Psoas muscle (tissue), 7 donors: ENCODE measurements at regions not wholly inside any gene's neighbourhood (a gene's known extent, or its start where the extent isn't known, plus 50 kb on each side); places are given as distances from the start of the nearest gene placed in this dataset.
"Not testable (repeated sequence)": the region's sequence is repeated elsewhere in the genome, so short reads cannot be mapped to it uniquely, and the experiment has no call there.

Experiments
- ATAC-seq, 4 donors: fragments of 200-7000 bp; cut with Tn5 transposase; one replicate each; pipeline ENCODE4 v1.9.1; 2020; ENCODE audit warnings: moderate library complexity in 3 of 4, mild to moderate bottlenecking in 2 of 4
- DNase-seq, 2 donors: peaks; one replicate each; pipeline ENCODE4 v3.0.0-alpha.2; 2020
- H3K27ac ChIP-seq: fragments of 200-600 bp; one replicate; pipeline ENCODE4 v1.8.0; 2022
- H3K27me3 ChIP-seq, 3 donors: fragments of 200-600 bp in 1 of 3; one replicate each; pipeline versions ENCODE4 v1.6.1 to v1.8.0; 2013 to 2022; ENCODE audit warnings: low read length in 2 of 3, mild to moderate bottlenecking in 2 of 3, moderate library complexity in 1 of 3; ENCODE audit not compliant: insufficient read depth in 3 of 3
- H3K36me3 ChIP-seq, 2 donors: fragments of 200-600 bp in 1 of 2; one replicate each; pipeline versions ENCODE4 v1.6.1 to v1.8.0; 2013 to 2022; ENCODE audit warnings: low read depth in 1 of 2, mild to moderate bottlenecking in 1 of 2, moderate library complexity in 1 of 2; ENCODE audit not compliant: insufficient read depth in 1 of 2
- H3K4me1 ChIP-seq: fragments of 200-600 bp; one replicate; pipeline ENCODE4 v1.8.0; 2022
- H3K4me3 ChIP-seq: fragments of 200-600 bp; one replicate; pipeline ENCODE4 v1.8.0; 2022; ENCODE audit warnings: mild to moderate bottlenecking
- H3K9me3 ChIP-seq: fragments of 200-600 bp; one replicate; pipeline ENCODE4 v1.8.0; 2022
- WGBS, 3 donors: extraction: QIAGEN DNeasy Blood & Tissue Kit; methylation state at CpG; one replicate each; pipeline versions ENCODE4 v1.1.6 to v1.1.7; 2013; 5-methylcytosine and 5-hydroxymethylcytosine counted together
- intact Hi-C, 2 donors: fragments of 100-400 bp; cut with DNase I; formaldehyde crosslinking; loops; one replicate each; pipeline versions ENCODE4 v1.11.0 to v1.14.2; 2022
- donor health status: healthy with polysubstance abuse.
- donor health status: DM: no; HTN: no; CAD: no; lungs with moderate emphysema.
- donor health status: Bipolar disorder and iron deficiency.
- donor health status: healthy.
- donor health status: DM: yes; HTN: yes; CAD: no.
- donor health status: DM: no; HTN: no; CAD: no.
- donor health status: DM: yes; HTN: yes; CAD: no.

DNA sequence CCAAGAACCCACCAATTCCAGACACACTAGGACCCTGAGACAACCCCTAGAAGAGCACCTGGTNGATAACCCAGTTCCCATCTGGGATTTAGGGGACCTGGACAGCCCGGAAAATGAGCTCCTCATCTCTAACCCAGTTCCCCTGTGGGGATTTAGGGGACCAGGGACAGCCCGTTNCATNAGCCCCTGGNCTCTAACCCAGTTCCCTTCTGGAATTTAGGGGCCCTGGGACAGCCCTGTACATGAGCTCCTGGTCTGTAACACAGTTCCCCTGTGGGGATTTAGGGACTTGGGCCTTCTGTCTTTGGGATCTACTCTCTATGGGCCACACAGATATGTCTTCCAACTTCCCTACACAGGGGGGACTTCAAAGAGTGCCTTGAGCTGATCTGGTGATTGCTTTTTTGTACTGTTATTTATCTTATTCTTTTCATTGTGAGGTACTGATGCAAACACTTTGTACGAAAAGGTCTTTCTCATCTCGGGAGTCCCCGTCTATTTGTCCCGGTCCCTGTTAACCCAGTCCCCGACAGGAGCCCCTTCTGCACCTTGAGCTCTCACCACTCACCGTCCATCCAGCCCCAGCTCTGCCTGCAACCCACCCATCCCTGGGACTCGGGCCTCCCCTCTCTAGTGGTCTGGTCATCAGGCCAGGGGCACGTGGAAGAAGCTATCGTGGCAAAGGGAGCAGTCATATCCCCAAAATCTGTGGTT, 58.2 kb upstream of the PLCXD1 start:
- DNase-seq, H3K27me3 ChIP-seq, intact Hi-C loops, H3K36me3 ChIP-seq, H3K4me1 ChIP-seq, H3K4me3 ChIP-seq, H3K9me3 ChIP-seq, H3K27ac ChIP-seq: not testable (repeated sequence)
- WGBS, 3 donors: no CpG with 5 or more reads among the region's 11 CpGs
- peak in 3 of 4 donors; percentile 8 to 63 (median 45) for ATAC-seq

DNA sequence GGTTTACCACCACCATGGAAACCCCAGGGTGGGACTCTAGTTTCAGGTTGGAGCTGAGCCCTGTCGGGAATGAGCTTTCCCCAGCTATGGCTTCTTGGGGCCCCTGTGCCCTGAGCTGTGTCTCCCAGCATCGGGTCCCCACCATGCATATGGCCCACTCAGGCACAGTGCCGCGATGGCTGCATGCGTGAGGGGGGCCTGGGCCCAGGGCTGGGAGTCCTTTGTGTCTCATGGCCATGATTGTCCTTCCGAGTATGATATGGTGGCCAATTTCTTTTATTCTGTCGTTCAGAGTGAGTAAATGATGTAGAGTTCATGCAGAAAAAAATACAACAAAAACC, 57.7 kb upstream of the PLCXD1 start:
- intact Hi-C loops, H3K9me3 ChIP-seq, H3K27ac ChIP-seq, H3K27me3 ChIP-seq, H3K4me3 ChIP-seq, DNase-seq, H3K36me3 ChIP-seq, H3K4me1 ChIP-seq, ATAC-seq: not testable (repeated sequence)
- WGBS, 3 donors: no CpG with 5 or more reads among the region's 7 CpGs

DNA sequence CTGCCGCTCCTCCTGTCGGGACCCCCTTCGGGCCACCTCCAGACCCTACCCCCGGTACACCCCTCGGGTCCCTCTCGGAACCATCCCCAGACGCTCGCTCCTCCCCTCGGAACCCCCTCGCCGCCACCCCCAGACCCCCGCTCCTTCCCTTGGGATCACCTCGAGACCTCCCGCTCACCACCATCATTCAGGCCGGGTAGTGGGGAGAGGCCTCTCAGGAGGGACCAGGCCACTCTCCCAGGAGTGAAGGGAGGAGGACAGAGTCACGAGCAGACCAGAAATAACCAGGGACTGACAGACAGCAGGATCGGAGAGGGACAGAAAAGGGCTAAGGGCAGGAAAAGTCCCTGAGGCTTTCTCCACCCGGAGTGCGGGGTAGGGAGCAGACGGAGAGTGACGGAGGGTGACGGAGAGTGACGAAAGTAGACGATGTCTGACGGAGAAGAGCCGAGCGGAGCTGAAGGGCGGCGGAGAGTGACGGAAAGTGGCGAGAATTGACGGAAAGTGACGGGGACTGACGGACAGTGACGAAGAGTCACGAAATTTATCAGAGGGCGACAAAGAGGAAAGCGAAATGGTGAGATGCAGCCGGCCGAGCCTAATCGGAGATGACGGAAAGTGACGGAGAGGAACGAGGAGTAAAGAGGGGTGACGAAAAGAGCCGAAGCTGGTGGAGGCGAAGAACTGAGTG, 54.6 kb upstream of the PLCXD1 start:
- DNase-seq, H3K36me3 ChIP-seq, intact Hi-C loops, H3K4me3 ChIP-seq, H3K27me3 ChIP-seq, H3K4me1 ChIP-seq, H3K27ac ChIP-seq, H3K9me3 ChIP-seq: not testable (repeated sequence)
- peak; percentile 47 to 76 (median 69) for ATAC-seq
- 73% methylated on average over 15 of the region's 47 CpGs; no CpG with 5 or more reads in 2 of the 3 donors for WGBS, 3 donors

DNA sequence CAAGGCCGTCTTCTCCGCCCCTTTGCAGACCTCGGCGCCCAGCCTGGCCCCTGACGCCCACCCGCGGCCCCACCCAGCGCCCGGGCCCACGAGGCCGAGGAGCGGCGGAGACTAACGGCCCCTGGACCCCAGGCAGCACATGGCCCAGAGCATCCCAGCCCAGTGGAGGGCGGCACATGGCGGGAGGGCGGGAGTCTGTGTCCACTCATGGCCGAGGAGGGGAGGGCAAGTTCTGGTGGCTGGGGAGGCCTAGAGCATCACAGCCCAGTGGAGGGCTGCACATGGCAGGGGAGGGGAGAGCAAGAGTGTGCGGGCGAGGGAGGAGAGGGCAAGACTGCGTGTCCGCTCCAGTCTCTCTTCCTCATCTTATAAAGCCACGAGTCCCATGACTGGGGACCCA, 53.8 kb upstream of the PLCXD1 start:
- 84% methylated on average over 4 of the region's 23 CpGs; no CpG with 5 or more reads in 2 of the 3 donors for WGBS, 3 donors
- H3K36me3 ChIP-seq, H3K27me3 ChIP-seq, H3K4me1 ChIP-seq, H3K27ac ChIP-seq, H3K4me3 ChIP-seq, ATAC-seq, H3K9me3 ChIP-seq, intact Hi-C loops, DNase-seq: not testable (repeated sequence)
